ENCODE measurements at regions not wholly inside any gene's neighbourhood (a gene's known extent, or its start where the extent isn't known, plus 50 kb on each side); places are given as distances from the start of the nearest gene placed in this dataset.
A peak's percentile ranks its signal among the peaks of the same experiment; 100 is the strongest.

DNA sequence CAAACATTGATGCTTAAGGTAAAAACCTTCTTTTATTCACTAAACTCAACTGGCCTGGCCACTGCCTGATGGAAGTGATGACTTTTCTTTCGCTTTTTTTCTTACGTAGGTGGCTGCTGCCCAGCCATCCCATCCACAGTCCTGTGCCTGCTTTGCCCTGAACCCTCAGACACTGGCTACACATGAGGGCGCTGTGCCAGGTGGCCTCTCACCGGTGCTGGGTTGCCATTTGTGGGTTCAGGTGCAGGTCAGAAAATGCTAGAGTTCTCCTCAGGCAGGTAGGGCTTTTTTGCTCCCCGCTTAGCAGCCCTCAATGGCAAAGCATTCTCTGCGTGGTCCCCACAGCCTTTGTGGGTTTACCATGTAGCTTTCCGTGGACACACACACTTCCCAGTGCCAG, 88.3 kb upstream of the PRR23E start:
- Histone ChIP-seq H3K9ac (ENCODE audit: insufficient read depth, low read length, poor library complexity, severe bottlenecking) (no peak overlapping the region), H3K4me3 (replicated peaks in 1 of 3; ENCODE audit: low read depth in 2 of 3, low read length in 3 of 3) (no peak overlapping the region), H2AFZ (ENCODE audit: insufficient read depth, low read depth, low read length, poor library complexity, severe bottlenecking) (no peak overlapping the region), H3K4me1 (ENCODE audit: control insufficient read depth in 1 of 2, insufficient read depth in 2 of 2, low read length in 2 of 2) (no peaks in the 10 kb centered on the region), H3K79me2 (ENCODE audit: insufficient read depth, low read length) (no peaks in the 10 kb centered on the region), H3K4me2 (replicated peaks; ENCODE audit: extremely low read depth, low read length, poor library complexity, severe bottlenecking) (no peak overlapping the region), H3K27ac (ENCODE audit: low read depth in 1 of 2, low read length in 2 of 2) (no peak overlapping the region), H3K9me3 (replicated peaks in 1 of 2; ENCODE audit: control insufficient read depth in 1 of 2, insufficient read depth in 1 of 2, low read length in 2 of 2) (no peaks in the 10 kb centered on the region), H3K27me3 (ENCODE audit: control insufficient read depth in 2 of 2, insufficient read depth in 2 of 2, low read length in 2 of 2) (peaks cover 0 to 3% of the 10 kb centered on the region in 2 donors), H3K36me3 (replicated peaks in 1 of 2; ENCODE audit: control insufficient read depth in 1 of 2, insufficient read depth in 2 of 2, low read length in 2 of 2) (no peaks in the 10 kb centered on the region), H4K20me1 (ENCODE audit: insufficient read depth, low read length) (no peaks in the 10 kb centered on the region)
- Mint-ChIP-seq H3K27me3 (ENCODE audit: low read depth in 3 of 3) (peaks cover 7 to 12% (median 8%) of the 10 kb centered on the region in 3 donors), H3K4me3 (no peak overlapping the region), H3K4me1 (no peaks in the 10 kb centered on the region), H3K36me3 (no peaks in the 10 kb centered on the region), H3K27ac (peak overlapping the region in 1 of 7 donors; percentile 3), H3K9me3 (peaks cover 0 to 1% (median 0%) of the 10 kb centered on the region in 7 donors)
- 95% methylated on average over 7 of the region's 7 CpGs for WGBS (ENCODE audit: insufficient coverage)
- TF ChIP-seq, protein P1, sequence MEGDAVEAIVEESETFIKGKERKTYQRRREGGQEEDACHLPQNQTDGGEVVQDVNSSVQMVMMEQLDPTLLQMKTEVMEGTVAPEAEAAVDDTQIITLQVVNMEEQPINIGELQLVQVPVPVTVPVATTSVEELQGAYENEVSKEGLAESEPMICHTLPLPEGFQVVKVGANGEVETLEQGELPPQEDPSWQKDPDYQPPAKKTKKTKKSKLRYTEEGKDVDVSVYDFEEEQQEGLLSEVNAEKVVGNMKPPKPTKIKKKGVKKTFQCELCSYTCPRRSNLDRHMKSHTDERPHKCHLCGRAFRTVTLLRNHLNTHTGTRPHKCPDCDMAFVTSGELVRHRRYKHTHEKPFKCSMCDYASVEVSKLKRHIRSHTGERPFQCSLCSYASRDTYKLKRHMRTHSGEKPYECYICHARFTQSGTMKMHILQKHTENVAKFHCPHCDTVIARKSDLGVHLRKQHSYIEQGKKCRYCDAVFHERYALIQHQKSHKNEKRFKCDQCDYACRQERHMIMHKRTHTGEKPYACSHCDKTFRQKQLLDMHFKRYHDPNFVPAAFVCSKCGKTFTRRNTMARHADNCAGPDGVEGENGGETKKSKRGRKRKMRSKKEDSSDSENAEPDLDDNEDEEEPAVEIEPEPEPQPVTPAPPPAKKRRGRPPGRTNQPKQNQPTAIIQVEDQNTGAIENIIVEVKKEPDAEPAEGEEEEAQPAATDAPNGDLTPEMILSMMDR (IDR thresholded peaks at IDR 0.05) = no peak
- DNase-seq = no peak
- intact Hi-C loops (cut with micrococcal nuclease) = no loop called here

DNA sequence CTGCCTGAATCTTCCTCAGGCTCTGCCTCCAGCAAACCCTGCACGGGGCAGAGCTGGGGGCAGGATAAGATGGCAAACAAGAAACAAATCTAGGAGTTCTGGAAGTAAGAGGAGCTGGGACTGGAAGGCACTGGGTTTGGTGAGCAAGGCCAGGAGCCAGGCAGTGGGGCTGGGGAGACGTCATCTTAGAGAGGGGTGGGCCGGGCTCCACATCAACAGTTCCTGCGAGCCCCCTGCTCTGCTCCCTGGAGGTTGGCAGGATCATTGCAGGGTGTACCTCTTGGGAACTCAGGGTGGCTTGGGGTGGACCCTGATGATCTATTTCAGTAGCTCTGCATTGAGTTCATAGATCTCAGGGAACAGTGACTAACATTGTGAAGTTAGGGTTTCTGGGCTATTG, 87.3 kb upstream of the PRR23E start:
- no peak overlapping the region for H3K9ac ChIP-seq (ENCODE audit: insufficient read depth, low read length, poor library complexity, severe bottlenecking)
- no peak overlapping the region for H3K27ac ChIP-seq (ENCODE audit: low read depth in 1 of 2, low read length in 2 of 2)
- no peaks in the 10 kb centered on the region for H3K36me3 ChIP-seq (replicated peaks in 1 of 2; ENCODE audit: control insufficient read depth in 1 of 2, insufficient read depth in 2 of 2, low read length in 2 of 2)
- H3K4me3 Mint-ChIP-seq = no peak overlapping the region
- no peaks in the 10 kb centered on the region for H4K20me1 ChIP-seq (ENCODE audit: insufficient read depth, low read length)
- H3K79me2 ChIP-seq (ENCODE audit: insufficient read depth, low read length) = no peaks in the 10 kb centered on the region
- peaks cover 0 to 4% (median 0%) of the 10 kb centered on the region in 7 donors for H3K9me3 Mint-ChIP-seq
- H3K4me1 Mint-ChIP-seq = no peaks in the 10 kb centered on the region
- H3K4me1 ChIP-seq (ENCODE audit: control insufficient read depth in 1 of 2, insufficient read depth in 2 of 2, low read length in 2 of 2) = no peaks in the 10 kb centered on the region
- H3K27me3 Mint-ChIP-seq (ENCODE audit: low read depth in 3 of 3) = peaks cover 7 to 12% (median 8%) of the 10 kb centered on the region in 3 donors
- H3K4me2 ChIP-seq (replicated peaks; ENCODE audit: extremely low read depth, low read length, poor library complexity, severe bottlenecking) = no peak overlapping the region
- TF ChIP-seq, protein P1 (IDR thresholded peaks at IDR 0.05) = no peak
- H2AFZ ChIP-seq (ENCODE audit: insufficient read depth, low read depth, low read length, poor library complexity, severe bottlenecking) = no peak overlapping the region
- H3K9me3 ChIP-seq (replicated peaks in 1 of 2; ENCODE audit: control insufficient read depth in 1 of 2, insufficient read depth in 1 of 2, low read length in 2 of 2) = no peaks in the 10 kb centered on the region
- no peak overlapping the region for H3K27ac Mint-ChIP-seq
- no peaks in the 10 kb centered on the region for H3K36me3 Mint-ChIP-seq
- DNase-seq = no peak
- WGBS (ENCODE audit: insufficient coverage) = 93% methylated on average over 3 of the region's 4 CpGs
- intact Hi-C loops (cut with micrococcal nuclease) = no loop called here
- no peak overlapping the region for H3K4me3 ChIP-seq (replicated peaks in 1 of 3; ENCODE audit: low read depth in 2 of 3, low read length in 3 of 3)
- peaks cover 0 to 3% of the 10 kb centered on the region in 2 donors for H3K27me3 ChIP-seq (ENCODE audit: control insufficient read depth in 2 of 2, insufficient read depth in 2 of 2, low read length in 2 of 2)

All from CD14-positive monocyte (primary cell).